Hematopoietic multipotent progenitor cell treated with erythropoietin and hydrocortisone succinate and interleukin-3 and kit ligand, for 6 days (in vitro differentiated cells): ENCODE measurements at regions not wholly inside any gene's neighbourhood (a gene's known extent, or its start where the extent isn't known, plus 50 kb on each side); places are given as distances from the start of the nearest gene placed in this dataset.
"Not testable (repeated sequence)": the region's sequence is repeated elsewhere in the genome, so short reads cannot be mapped to it uniquely, and the experiment has no call there.

Experiments used
- DNase-seq: peaks from one replicate; pipeline ENCODE4 v3.0.0-alpha.2; 2015

DNA sequence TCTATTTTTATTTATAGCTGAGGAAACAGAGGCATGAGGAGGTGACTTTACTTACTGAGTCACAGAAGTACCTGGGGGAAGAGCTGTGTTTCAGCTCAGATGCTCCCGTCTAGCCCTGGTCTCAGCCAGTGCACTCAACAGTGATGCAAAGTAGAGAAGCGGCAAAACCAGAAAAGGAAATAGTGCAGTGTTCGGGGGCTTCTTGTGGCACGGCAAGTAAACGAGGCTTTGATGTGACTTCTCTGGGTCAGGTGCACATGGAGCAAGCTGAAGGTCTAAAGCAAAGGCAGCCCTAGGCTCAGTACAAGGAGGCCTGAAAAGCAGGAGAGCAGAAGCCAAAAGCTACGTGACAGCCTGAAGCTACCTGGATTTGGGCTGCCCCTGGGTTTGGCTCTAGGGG, 526.7 kb upstream of the ADAMTS16 start:
- DNase-seq = no peak

DNA sequence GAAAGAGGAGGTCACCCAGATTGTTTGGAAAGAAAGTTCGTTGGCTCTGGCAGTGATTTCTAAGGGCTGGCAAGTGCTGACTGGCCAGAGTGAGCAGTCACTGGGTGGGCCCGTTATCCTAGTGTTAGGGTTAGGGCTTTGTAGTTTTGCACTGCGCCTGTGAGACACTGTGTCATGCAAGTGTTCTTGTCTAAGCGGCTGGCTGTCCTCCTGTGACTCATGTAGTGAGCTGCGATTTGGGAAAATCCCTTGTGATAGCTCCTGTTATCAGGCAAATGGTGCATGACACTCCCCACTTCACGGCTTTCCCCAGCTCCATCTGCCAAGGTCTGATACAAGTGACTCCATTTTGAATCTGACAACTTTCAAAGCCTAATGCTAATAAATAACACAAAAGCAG, 526.0 kb upstream of the ADAMTS16 start:
- DNase-seq = no peak

DNA sequence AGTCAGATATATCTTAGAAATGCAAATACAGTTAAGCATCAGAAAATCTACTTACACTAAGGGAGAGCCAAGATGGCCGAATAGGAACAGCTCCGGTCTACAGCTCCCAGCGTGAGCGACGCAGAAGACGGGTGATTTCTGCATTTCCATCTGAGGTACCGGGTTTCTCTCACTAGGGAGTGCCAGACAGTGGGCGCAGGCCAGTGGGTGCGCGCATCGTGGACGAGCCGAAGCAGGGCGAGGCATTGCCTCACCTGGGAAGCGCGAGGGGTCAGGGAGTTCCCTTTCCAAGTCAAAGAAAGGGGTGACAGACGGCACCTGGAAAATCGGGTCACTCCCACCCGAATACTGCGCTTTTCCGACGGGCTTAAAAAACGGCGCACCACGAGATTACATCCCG, 524.8 kb upstream of the ADAMTS16 start:
- not testable (repeated sequence) for DNase-seq

DNA sequence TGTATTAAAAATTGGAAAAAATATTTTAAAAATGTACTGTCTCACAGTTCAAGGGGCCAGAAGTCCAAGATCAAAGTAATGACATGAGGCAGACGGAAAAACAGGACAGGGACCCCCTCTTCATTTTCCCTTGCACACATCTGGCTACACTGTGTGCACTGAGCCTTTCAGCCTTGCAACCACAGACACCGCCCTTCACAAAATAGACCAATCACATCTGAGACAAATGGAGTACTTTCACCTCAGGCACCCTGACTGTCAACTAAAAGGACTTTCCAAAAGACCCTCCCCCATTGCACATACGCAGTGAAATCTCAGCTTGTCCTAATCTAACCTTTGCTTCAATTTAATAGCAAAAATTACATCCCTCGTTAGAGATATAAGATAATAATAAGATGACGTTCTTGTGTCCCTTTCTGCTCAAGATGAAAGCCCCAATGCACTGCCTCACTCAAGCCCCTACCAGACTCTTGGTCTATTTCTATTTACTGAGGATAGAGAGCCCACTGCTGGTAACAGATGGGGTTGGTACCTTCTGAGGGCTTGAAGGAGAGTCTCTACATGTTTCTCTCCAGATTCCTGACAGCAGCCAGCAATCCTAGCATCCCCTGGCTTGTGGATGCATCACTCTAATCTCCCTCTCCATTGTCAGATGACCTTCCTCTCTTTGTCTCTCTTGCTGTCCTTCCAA, 514.8 kb upstream of the ADAMTS16 start:
- no peak for DNase-seq

DNA sequence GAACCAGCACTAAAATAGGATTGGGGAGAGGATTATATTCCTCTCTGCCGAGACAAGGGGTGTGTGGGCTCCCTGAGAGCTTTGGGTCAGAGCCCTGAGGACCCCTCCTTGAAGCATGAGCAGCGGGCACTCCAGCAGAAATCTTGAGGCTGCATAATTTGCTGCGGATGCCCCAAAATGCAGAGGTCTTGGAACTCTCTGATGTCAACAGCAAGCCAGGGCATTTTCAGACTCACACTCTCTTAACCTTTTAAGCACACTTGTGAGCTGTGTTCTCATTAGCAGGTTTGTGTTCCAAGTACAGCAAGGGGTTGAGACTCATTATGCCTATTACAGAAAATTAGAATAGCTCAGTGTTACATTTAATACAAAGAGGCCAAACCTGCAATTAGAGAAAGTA, 513.0 kb upstream of the ADAMTS16 start:
- DNase-seq = no peak

DNA sequence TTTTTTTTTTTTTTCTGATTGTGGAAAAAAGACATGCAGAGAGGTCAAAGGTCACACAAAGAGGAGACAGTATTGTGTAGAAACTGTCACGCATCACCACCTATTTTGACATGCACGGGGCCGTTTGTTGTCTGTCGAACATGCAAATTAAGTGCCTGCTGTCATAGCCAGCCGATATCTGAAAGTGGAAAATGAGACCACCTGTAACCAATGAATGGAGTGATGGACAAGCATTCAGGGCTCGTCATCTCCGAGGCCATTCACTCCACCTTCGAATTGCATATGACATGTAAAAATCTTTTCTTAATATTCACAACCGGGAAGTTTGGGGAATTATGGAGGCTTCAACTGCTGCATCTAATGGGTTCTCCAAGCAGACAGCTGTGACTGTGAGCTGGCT, 512.2 kb upstream of the ADAMTS16 start:
- DNase-seq = no peak

DNA sequence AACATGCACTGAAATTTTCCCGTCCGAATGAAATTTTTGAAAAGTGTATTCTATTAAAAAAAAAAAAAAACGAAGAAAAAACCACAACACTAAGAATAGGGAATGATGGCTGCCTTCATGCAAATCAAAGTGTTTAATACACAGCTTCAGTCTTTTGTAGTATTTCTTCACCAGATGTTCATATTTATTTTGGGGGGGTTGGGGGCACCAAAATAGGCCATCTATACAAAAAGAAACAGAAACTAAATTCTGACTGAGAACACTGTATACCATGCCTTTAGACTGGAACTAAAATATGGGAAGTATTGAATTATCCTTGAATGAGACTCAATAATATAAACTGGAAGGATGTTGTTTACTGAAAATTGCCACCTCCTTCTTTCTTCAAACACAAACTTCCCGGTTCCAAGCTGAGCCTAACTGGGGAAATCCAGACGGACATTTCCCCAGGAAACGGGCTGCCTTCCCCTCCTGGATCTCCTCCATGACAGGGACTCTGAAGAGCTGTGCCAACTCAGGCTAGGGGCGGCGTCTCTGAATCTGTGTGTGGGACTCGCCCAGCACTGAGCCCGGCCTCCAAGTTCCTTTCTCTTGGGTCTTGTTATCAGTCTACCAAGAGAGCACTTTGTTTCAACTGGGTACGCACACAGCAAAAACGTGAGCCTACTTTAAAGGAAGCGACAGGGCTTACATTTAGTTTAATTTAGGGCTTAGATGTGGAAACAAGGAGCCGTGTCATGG, 511.3 kb upstream of the ADAMTS16 start:
- no peak for DNase-seq

DNA sequence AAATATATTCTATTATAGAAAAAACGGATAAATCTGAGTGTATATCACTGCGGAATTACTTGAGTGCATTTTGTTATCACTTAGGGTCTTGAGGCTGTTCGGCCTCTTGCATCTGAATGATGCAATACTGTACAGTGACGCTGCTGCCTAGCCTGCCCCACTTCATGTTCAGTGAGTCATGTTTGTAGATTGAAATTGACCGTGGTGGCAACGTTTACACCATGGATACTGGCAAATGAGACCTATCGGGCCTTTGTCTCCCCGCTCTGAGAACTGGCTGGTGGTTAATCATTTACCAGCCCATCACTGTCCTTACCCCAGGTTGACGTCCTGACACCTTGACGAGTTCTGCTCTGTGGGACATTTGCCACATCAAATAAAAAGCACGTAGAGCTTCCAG, 510.1 kb upstream of the ADAMTS16 start:
- DNase-seq = no peak

DNA sequence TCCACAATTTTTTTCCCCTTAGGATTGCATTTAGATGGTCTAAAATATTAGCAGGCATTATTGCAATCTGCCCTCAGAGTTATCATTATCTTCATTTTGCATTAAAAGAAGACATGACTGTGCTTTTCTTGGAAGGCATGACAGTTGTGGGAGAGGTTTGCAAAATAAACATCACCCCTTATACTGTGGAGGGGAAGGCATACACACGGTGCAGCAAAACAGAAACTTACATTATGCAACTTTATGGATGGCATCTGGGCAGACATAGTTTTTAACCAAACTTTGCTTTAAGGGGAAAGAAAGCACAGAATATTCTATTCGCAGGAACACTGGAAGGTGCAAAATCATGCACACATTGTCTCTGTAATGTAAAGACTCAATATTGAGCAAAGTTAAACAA, 505.8 kb upstream of the ADAMTS16 start:
- no peak for DNase-seq

DNA sequence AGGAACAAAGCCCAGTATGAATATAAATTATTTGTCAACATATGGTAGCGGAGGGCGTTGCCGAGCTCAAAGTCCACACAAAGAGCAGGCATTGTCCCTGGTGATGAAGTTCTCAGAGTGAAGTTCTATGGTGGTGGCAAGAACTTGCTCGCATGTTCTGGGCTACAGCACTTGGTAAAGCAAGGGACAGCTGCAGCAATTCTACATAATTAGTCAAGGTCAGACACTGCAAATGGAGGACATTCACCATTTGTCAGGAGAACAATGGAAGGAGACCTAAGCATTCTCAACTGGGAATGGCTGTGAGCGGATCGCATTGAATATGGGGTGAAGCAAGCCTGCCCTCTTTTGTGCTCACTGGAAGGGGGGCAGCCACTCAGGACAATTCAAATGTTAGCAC, 503.8 kb upstream of the ADAMTS16 start:
- DNase-seq = no peak

DNA sequence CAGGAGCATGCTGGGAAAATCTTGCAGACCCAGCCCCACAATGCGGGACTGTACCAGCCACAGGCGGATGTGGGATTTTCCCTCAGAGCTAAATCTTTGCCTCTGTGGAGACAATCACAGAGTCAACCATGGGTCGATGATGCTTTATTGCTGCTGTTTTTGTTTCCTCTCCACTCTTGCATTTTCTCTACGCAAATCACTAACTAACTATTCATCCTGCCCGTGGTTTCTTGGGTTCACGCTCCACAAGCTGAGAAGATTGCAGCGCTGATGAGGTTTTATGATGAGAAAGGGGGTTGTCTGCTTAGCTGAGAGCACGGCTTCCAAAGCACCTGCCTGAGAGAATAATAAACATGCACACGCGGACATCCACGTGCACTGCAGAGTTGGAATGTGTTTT, 500.2 kb upstream of the ADAMTS16 start:
- DNase-seq = no peak

DNA sequence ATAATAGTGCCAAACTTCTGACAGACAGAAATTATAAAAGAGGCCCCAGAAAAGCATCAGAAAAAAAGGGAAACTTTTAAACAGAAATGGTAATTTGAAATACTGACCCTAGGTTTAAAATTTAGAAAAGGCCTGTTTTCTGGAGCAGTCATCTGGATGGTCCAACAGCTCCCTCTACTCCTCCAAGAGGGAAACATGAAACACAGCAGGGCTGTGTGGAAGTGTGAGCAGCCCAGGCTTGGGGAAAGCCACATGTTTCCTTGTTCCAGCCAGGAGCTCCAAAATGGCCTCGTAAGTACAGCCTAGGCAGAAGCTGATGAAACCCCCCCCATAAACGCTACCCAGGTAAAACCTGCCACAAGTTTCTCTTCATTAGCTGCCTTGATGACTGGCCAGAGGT, 499.3 kb upstream of the ADAMTS16 start:
- DNase-seq = no peak

DNA sequence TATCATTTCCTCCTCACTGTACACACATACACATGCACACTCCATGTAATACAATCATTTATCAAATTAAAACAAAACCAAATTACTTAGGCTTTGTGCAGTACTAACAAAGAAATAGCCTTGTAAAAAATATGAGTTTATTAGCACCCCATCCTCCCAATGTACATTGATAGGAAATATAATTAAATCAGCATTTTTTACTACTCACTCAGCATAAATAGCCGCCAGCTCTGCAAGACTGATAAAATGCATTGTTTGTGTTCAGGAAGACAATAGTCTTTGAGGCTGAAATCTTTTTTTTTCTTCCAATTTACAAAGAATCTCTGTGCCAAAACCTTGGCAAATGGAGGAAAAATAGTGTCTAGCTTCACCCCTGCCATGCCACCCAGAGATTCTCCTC, 497.6 kb upstream of the ADAMTS16 start:
- no peak for DNase-seq

DNA sequence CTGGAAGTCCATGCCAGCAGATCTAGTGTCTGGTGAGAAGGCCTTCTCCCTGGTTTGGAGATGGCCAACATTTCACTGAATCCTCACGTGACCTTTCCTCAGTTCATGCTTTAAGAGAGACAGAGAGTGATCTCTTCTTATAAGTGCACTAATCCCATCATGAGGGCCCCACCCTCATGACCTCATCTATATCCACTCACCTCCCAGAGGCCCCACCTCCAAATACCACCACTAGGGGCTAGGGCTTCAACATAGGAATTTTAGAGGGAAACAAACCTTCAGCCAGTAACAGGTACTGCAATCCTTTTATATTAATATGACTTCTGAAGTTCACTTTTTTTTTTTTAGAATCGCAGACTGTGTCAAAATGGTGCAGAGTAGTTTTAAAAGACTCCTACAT, 496.9 kb upstream of the ADAMTS16 start:
- no peak for DNase-seq

DNA sequence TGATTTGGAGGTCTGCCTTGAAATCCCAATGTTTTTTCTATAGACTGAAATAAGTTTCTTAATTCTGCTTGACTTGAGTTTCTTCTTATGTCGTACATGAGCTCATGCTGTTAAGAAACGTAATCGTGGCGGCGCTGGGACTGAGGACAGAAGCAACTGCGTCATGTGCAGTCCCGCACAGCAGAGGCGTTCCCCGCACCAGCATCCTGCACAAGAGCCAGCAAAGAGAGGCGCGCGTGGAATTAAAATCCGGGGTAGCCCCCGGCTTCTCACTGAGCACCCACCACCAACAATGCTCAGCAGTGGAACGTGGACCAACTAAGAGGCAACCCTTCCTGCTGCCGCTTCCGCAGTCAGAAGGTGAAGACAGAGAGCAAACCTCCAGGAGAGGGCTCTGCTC, 496.2 kb upstream of the ADAMTS16 start:
- DNase-seq = no peak

DNA sequence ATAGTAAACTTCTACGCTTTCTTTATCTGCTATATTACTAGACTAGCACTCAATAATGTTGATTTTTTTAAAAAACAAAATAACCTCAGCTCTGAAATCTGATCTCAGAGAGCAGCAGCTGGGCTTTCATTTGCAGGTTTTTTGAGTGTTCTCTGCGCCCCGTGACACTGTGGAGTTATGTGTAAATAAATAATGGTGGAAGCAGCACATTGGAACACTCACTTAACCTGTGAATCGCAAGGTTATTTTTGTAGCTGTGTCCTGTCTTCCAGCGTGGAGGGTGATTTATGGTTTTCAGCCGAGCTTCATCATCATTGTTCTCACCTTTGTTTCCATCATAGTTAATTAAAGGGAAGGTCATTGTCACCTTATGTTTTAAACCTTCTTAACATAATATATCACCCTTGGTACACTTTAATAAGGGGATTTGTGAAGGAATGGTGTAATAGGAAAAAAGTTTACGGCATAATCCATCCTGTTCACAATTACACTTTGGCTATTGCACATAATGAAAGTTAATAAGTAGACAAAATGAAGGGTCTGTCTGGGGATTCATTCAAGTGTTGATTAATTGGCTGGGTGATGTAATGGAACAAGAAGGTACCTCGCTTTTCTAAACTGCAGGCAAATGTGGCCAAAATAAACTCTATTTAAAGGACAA, 493.3 kb upstream of the ADAMTS16 start:
- DNase-seq = no peak

DNA sequence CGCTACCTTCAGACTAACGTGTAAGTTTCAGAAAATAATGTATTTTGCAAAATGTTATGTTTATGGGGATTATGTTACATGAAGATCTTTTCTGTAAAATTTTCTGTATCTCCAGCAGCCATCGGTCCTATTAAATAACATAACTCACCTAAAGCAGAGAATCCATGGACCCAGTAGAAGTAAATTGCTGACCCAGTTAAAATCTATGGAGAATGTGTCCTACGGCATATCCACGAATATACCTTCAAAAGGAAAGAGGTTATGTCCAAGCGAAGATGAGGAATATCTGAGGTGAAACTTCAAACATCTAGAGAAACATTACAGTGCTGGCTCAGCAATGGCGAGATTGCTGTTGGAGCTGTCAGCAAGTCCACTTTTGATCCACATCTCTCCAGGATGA, 492.2 kb upstream of the ADAMTS16 start:
- no peak for DNase-seq

DNA sequence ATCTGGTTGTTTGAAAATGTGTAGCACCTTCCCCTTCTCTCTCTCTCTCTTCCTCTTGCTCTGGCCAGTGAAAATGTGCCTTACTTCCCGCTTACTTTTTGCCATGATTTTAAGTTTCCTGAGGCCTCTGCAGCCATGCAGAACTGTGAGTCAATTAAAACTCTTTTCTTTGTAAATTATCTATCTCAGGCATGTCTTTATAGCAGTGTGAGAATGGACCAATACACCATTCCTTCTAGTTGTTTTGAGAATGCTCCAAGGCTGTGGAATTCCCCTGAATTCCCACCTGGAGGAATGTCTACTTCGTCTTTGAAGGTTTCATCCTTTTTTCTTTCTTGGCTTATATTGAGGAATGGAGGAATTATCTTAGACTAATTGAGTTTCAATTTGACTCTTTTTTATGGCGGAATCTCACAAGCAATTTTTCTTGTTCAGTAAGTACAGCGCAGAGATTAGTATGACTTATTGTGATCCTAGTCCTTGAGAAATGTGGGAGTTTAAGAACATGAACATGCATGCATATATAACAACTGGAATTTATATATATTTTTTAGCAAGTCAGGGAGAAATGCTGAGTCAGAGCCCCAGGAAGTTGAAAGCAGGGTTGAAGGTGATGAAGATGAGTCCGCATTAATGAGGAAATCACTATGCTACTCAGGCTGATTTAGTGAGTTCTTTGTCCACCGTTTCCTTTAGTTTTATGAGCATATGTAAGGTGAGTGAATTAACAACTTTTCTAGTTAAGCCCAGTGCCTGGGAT, 488.1 kb upstream of the ADAMTS16 start:
- no peak for DNase-seq

DNA sequence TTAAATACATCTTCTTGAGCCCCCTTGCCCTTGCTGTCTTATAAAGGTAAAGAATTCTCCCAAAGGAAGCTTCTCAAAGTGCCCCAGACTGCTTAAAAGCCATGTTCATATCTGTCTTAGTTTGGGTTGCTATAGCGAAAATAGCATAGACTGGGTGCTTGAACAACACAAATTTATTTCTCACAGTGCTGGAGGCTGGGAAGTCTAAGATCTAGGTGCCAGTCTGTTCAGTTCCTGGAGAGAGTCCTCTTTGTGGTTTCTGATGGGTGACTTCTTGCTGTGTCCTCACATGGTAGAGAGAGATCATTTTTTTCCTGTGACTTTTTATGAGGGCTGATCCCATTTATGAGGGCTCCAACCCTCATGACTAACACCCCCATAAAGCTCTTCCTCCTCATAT, 486.7 kb upstream of the ADAMTS16 start:
- DNase-seq = no peak

DNA sequence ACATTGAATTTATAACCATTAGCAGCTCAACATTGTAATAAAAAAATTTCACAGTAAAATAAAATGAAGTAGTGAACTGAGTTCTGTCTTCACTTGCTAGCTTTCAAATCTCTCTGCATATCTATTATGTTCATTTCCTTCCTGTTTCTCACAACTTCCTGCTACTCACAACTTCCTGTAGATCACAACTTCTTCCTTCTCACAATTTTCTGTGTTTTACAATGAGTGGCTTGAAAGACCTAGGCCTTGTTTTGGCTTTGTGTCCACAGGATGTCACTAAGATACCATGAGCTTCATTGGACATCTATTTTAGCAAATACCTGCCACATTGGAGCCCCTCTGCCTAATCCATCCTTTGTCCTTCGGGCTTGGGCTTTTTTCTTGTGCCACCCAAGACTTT, 480.3 kb upstream of the ADAMTS16 start:
- no peak for DNase-seq

DNA sequence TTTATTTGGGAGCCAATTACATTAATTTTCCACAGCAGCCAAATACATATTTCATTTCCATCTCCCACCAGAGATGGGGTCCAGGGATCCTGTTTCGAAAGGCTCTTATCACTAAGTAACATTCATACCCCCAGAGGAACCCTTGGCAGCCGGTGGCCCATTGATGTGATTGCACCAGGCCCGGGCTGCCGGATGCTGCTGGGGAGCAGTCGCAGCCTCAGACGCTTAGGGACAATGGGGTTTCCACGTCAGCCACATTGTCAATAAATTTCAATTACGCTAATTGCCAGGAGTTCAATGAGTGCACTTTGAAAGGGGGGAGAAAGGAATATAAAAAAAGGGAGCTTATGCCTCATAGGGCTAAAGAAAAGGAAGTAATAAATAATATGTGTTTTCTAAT, 478.8 kb upstream of the ADAMTS16 start:
- no peak for DNase-seq

DNA sequence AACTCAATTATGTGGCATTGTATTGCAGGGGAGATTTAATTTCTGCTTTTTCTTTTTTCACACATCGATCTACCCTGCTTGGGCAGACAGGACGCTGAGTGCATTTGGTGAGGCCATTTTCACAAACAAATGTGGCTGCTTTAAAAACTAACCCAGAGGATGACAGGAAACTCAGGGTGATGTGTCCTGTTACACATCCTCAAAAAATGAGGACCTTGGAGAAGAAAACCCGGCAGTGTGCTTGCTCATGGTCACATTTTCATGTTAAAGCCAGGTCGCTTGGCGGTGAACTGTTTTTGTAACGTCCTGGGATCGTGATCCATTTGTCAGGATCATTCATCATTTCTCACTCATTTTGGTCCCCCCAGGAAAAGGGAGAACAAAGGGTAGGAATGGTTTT, 478.3 kb upstream of the ADAMTS16 start:
- no peak for DNase-seq

DNA sequence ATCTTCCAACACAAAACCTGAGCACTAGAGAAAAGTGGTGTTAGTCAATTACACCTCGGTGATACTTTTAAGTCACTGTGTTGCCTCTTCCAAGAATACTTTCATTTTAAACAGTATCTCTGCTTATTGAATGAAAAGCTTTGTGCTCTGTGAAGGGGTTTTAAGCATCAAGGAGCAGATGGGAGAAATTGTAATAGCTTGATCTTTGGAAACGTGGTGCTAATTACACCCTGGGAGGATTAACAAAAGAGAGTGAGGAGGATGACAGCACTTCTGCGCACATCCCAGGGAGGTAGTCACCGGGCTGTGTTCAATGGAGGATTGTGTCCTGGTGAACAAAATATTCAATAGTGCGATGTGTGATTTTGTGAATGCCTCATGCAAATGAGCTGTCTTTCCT, 477.4 kb upstream of the ADAMTS16 start:
- no peak for DNase-seq

DNA sequence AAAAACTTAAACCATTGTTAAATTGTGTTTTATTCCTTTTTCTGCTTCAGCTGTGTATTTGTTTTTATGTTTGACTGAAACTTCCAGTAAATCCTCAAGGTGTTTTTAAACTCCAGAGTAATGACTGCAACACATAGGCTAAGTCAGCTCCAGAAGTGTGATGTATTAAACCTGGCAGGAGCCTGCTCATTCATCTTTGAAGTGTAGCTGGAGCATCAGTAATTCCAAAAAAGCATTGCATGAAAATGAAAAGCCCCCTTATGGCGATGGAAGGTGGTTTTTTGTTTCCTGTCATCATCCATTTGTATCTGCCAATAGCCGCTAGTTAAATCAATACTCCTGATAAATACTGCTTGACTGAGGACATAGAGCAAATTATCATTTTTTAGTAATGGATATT, 474.2 kb upstream of the ADAMTS16 start:
- no peak for DNase-seq
